RWPE2 (cell line): ENCODE measurements at regions not wholly inside any gene's neighbourhood (a gene's known extent, or its start where the extent isn't known, plus 50 kb on each side); places are given as distances from the start of the nearest gene placed in this dataset.
A peak's percentile ranks its signal among the peaks of the same experiment; 100 is the strongest.

Source experiments
- ATAC-seq: fragments of 200-7000 bp; cut with Tn5 transposase; 3 replicates; pipeline ENCODE4 v1.9.1; 2021; ENCODE audit warnings: low read depth
- DNase-seq: peaks from one replicate; pipeline ENCODE4 v3.0.0-alpha.2; 2020; ENCODE audit warnings: low spot score
- H3K27ac ChIP-seq: fragments of 450-650 bp; 2 replicates; pipeline ENCODE4 v1.5.1; 2017; ENCODE audit warnings: mild to moderate bottlenecking; ENCODE audit not compliant: poor library complexity, severe bottlenecking
- H3K27me3 ChIP-seq: fragments of 250-450 bp; sonication (Bioruptor Pico); 2 replicates; pipeline ENCODE4 v1.5.1; 2021; ENCODE audit warnings: mild to moderate bottlenecking, moderate library complexity; ENCODE audit not compliant: insufficient read depth, poor library complexity, severe bottlenecking
- H3K36me3 ChIP-seq: fragments of 250-450 bp; sonication (Bioruptor Pico); 2 replicates; pipeline ENCODE4 v1.5.1; 2020; ENCODE audit warnings: low read depth, mild to moderate bottlenecking, moderate library complexity
- H3K4me1 ChIP-seq: fragments of 250-450 bp; sonication (Bioruptor Pico); 2 replicates; pipeline ENCODE4 v1.5.1; 2021; ENCODE audit warnings: mild to moderate bottlenecking, moderate library complexity; ENCODE audit not compliant: insufficient read depth, poor library complexity, severe bottlenecking
- H3K4me3 ChIP-seq: fragments of 250-450 bp; sonication (Bioruptor Pico); 2 replicates; pipeline ENCODE4 v1.5.1; 2021; ENCODE audit warnings: mild to moderate bottlenecking, moderate library complexity; ENCODE audit not compliant: severe bottlenecking
- H3K9me3 ChIP-seq: fragments of 250-450 bp; sonication (Bioruptor Pico); 2 replicates; pipeline ENCODE4 v1.5.1; 2021; ENCODE audit warnings: mild to moderate bottlenecking, moderate library complexity; ENCODE audit not compliant: severe bottlenecking
- TF ChIP-seq, protein P1 (sequence below): fragments of 450-650 bp; IDR thresholded peaks from one replicate; pipeline ENCODE4 v1.5.1; 2017; ENCODE audit warnings: mild to moderate bottlenecking, moderate library complexity; ENCODE audit not compliant: poor library complexity, severe bottlenecking

DNA sequence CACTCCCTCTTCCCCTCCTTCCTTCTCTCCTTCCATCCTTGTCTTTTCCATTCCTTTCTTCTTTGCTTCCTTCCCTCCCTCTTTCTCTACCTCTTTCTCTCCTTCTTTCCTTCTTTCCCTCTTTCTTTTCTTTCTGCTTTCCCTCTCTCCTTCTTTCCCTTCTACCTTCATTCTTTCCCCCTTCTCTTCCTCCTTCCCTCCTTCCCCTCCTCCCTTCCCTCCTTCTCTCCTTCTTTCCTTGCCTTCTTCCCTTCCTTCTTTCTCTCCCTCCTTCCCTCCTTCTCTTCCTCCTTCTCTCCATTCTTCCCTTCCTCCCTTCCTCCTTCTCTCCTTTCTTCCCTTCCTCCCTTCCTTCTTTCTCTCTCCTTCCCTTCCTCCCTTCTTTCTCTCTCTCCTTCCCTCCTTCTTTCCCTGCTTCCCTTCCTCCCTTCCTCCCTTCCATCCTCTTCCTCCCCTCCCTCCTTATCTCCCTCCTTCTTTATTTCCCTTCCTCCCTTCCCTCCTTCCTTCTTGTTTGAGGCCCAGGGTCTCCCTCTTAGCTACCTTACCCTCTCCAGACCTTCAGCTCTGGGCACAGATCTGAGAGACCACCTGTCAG is 77.0 kb downstream of the BUD13 start:
- no peak for DNase-seq
- Histone ChIP-seq H3K27ac (peak overlapping the region; percentile 27), H3K27me3 (no peaks in the 10 kb centered on the region), H3K4me1 (peaks cover 33% of the 10 kb centered on the region), H3K4me3 (no peak overlapping the region), H3K9me3 (no peaks in the 10 kb centered on the region), H3K36me3 (no peaks in the 10 kb centered on the region)
- ATAC-seq, result no peak
- TF ChIP-seq, protein P1, sequence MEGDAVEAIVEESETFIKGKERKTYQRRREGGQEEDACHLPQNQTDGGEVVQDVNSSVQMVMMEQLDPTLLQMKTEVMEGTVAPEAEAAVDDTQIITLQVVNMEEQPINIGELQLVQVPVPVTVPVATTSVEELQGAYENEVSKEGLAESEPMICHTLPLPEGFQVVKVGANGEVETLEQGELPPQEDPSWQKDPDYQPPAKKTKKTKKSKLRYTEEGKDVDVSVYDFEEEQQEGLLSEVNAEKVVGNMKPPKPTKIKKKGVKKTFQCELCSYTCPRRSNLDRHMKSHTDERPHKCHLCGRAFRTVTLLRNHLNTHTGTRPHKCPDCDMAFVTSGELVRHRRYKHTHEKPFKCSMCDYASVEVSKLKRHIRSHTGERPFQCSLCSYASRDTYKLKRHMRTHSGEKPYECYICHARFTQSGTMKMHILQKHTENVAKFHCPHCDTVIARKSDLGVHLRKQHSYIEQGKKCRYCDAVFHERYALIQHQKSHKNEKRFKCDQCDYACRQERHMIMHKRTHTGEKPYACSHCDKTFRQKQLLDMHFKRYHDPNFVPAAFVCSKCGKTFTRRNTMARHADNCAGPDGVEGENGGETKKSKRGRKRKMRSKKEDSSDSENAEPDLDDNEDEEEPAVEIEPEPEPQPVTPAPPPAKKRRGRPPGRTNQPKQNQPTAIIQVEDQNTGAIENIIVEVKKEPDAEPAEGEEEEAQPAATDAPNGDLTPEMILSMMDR, result no peak

DNA sequence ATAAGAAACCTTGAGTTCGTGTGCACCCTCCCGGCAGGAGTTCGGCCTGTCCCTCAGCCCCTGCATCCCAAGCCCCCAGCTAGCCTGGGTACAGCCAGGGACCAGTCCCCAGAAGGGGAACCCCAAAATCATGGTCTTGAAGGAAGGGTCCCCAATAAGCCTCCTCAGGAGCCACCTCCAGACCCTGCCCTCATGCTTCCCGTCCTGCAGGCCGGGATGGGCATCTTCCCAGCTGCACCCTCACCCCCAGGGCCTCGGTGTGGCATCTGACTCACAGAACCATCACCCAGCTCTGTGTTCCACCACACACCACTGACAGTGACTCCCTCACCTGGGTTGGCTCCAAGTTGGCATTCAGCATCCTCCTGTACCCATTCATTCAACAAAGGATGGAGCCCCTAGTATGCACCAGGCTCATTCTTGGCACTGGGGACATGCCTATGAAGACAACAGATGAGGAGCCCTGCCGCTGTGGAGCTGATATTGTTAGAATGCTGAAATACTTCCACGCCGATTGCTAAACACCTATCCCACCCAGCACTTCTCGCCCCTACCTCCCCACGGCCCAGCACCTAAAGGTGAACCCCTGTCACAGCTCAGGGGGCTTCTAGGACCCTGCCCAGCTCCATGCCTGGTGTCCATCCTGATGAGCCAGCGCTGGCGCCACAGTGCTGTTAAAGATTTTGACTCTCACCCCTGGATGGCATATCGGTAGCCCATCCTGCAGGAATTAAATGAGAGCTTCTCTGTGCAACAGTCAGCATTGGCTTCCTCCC is 77.8 kb downstream of the BUD13 start:
- Histone ChIP-seq H3K9me3 (no peaks in the 10 kb centered on the region), H3K27ac (no peak overlapping the region), H3K4me3 (no peak overlapping the region), H3K36me3 (no peaks in the 10 kb centered on the region), H3K27me3 (no peaks in the 10 kb centered on the region), H3K4me1 (peaks cover 33% of the 10 kb centered on the region)
- no peak for DNase-seq
- peak; percentile 40; the same call in 2 of the 3 replicates for ATAC-seq
- TF ChIP-seq, protein P1, result no peak

DNA sequence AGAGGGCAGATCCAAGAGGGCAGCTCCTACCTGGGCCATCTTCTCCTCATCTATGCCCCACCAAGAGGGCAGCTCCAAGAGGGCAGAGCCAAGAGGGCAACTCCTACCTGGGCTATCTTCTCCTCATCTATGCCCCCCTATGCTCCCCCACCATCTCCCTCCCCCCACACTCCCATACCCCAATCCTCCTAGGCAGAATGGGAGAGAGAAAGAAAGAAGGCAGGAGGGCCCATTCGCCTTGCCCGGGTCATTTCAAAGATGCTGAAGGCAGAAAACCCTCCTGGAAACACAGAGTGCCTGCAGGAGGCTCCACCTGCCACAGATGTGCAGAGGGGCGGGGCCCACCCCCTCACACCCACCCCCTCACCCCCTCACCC is 78.5 kb downstream of the BUD13 start:
- H3K27me3 ChIP-seq, result no peaks in the 10 kb centered on the region
- ATAC-seq (no peak), DNase-seq (no peak)
- H3K9me3 ChIP-seq, result no peaks in the 10 kb centered on the region
- peak overlapping the region; percentile 35 for H3K27ac ChIP-seq
- H3K4me1 ChIP-seq, result peaks cover 33% of the 10 kb centered on the region
- TF ChIP-seq, protein P1, result no peak
- H3K36me3 ChIP-seq, result no peaks in the 10 kb centered on the region
- no peak overlapping the region for H3K4me3 ChIP-seq

DNA sequence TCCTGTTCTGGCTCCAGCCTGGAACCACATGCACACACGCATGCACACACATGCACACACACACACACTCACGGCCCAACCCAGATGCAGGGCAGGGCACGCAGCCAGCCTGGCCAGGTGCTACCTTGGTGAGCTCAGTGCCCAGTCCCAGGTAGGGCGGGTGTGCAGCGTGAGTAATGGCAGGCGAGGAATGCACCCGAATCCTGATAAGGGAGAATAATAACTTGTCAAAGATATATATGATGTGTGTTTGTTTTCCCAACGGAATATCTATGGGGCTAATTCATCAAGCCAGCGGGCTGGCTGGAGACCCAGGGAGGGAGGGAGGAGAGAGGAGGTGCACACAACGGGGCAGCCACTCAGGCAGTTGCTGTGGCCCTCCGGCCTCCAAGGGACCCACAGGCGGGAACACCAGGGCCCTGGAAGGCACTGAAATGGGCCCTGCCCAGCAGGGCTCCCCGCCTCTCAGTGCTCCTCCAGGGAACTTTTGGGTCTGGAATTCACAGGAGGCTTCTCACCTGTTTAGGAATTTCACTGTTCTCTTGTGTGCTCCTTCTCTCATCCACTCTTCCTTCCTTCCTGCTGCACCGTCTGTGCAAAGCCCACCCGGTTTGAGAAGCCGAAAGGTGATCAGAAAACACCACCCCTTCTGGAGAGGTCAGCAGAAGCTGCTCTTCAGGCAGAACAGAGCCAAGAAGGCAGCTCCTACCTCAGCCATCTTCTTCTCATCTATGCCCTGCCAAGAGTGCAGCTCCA is 79.0 kb downstream of the BUD13 start:
- DNase-seq (peak; percentile 89), ATAC-seq (peak; percentile 75)
- TF ChIP-seq, protein P1, result no peak

More for the DNA sequence above, 79.0 kb downstream of the BUD13 start:
- no peaks in the 10 kb centered on the region for H3K9me3 ChIP-seq
- no peaks in the 10 kb centered on the region for H3K27me3 ChIP-seq
- H3K27ac ChIP-seq, result peak overlapping the region; percentile 35
- no peak overlapping the region for H3K4me3 ChIP-seq
- H3K36me3 ChIP-seq, result no peaks in the 10 kb centered on the region
- H3K4me1 ChIP-seq, result peaks cover 33% of the 10 kb centered on the region
